ENCODE measurements at regions not wholly inside any gene's neighbourhood (a gene's known extent, or its start where the extent isn't known, plus 50 kb on each side); places are given as distances from the start of the nearest gene placed in this dataset.

DNA sequence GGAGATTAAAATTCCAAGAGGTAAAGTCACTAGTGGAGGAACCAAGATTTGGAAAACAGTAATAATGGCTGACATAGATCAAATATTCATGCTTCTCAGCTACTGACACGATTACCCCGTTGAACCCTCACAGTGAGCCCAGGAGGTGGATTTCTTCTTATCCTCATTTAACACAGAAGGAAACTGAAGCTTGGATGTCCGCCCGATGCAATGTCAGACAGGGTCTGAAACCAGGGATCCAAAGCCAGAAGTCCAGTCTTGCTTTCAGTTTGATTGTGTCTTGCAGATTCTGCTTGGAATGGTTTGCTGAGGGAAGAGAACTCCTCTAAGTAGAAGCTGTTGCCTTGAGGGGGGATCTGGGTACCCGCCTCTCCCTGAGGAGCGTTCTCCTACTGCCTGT, 404.7 kb downstream of the KCNRG start:
- H3K36me3 ChIP-seq (ENCODE audit: control insufficient read depth, insufficient read depth, low read length): no peaks in the 10 kb centered on the region

More for the DNA sequence above, 404.7 kb downstream of the KCNRG start:
- no peaks in the 10 kb centered on the region for H3K27me3 ChIP-seq (ENCODE audit: control insufficient read depth, insufficient read depth, low read length)
- no peaks in the 10 kb centered on the region for H3K79me1 ChIP-seq (ENCODE audit: low read depth in 1 of 2, low read length in 2 of 2)
- peak overlapping the region; percentile 71; the same call in 1 of the 2 replicates for H3K9ac ChIP-seq (ENCODE audit: low read depth, low read length)
- peak overlapping the region; percentile 74 for H3K14ac ChIP-seq (replicated peaks; ENCODE audit: low read depth, low read length)
- H4K91ac ChIP-seq (ENCODE audit: insufficient read depth, low read depth, low read length): peak overlapping the region; percentile 89
- no peaks in the 10 kb centered on the region for H4K20me1 ChIP-seq (ENCODE audit: insufficient read depth, low read length)
- H3K4me2 ChIP-seq (ENCODE audit: low read depth, low read length): peak overlapping the region; percentile 81
- BruUV-seq (replicated peaks): no TSS peak
- POLR2A ChIA-PET (ENCODE audit: unreplicated experiment): interaction anchor here (1.1 kb wide), 1 partner anchor 17 kb away, joined by 3 read pairs; no protein-coding TSS in a partner anchor
- no CpG with 5 or more reads among the region's 6 CpGs for WGBS, 2 experiments (ENCODE audit: extremely low coverage in 2 of 2, insufficient read length in 1 of 2)
- peaks cover 9% of the 10 kb centered on the region for H3K4me1 ChIP-seq (ENCODE audit: control insufficient read depth, insufficient read depth, low read length)
- peak overlapping the region; percentile 94; the same call in 2 of the 3 replicates for H2BK15ac ChIP-seq (ENCODE audit: low read depth, low read length)
- peak overlapping the region; percentile 50 for H2AFZ ChIP-seq (replicated peaks; ENCODE audit: low read length, poor library complexity)
- CTCF ChIA-PET: no interaction called here
- H3K9me1 ChIP-seq (ENCODE audit: insufficient read depth, low read length): peaks cover 6% of the 10 kb centered on the region; the same call in 1 of the 2 replicates
- H3K23ac ChIP-seq (ENCODE audit: low read depth, low read length): peak overlapping the region; percentile 89
- peak overlapping the region; percentile 93 for H4K5ac ChIP-seq (ENCODE audit: low read depth, low read length)
- in situ Hi-C loops (cut with MboI; ENCODE audit: low sequenced_read_pairs): no loop called here
- peak overlapping the region; percentile 92 for H3K4ac ChIP-seq (ENCODE audit: low read depth, low read length)
- H2BK120ac ChIP-seq (ENCODE audit: low read depth, low read length): peak overlapping the region; percentile 86
- H3K27ac ChIP-seq (ENCODE audit: insufficient read depth, low read length): peak overlapping the region; percentile 81
- H2BK5ac ChIP-seq (ENCODE audit: low read depth, low read length, poor library complexity, severe bottlenecking): peak overlapping the region; percentile 26
- peak overlapping the region; percentile 85 for H3K18ac ChIP-seq (ENCODE audit: low read depth, low read length)
- peak overlapping the region; percentile 59 to 86; a peak in 3 of 4 replicates for H4K8ac ChIP-seq (ENCODE audit: low read depth in 2 of 2, low read length in 2 of 2)
- no peak for DNase-seq
- dilution Hi-C loops (cut with HindIII; ENCODE audit: low sequenced_read_pairs, unreplicated experiment): no loop called here
- no peak; the same call in 1 of the 2 replicates for ATAC-seq (ENCODE audit: low read depth)
- peaks cover 5% of the 10 kb centered on the region for H3K9me3 ChIP-seq (ENCODE audit: control insufficient read depth, insufficient read depth, low read length)
- intact Hi-C loops (cut with micrococcal nuclease): loop anchor here (5.0 to 10.0 kb wide), 2 partner anchors 107 to 295 kb away; no protein-coding TSS in a partner anchor
- H2AK5ac ChIP-seq (ENCODE audit: low read depth, low read length): peak overlapping the region; percentile 71
- peak overlapping the region; percentile 89 for H2BK20ac ChIP-seq (ENCODE audit: low read depth, low read length)
- no peak overlapping the region for H3K4me3 ChIP-seq (ENCODE audit: insufficient read depth, low read depth, low read length)
- no peak overlapping the region for H2AK9ac ChIP-seq (replicated peaks; ENCODE audit: low read depth, low read length, poor library complexity)
- peak overlapping the region; percentile 63; the same call in 1 of the 2 replicates for H3K56ac ChIP-seq (ENCODE audit: extremely low read depth, insufficient read depth, low read length)
- TF ChIP-seq POLR2A (IDR thresholded peaks at IDR 0.05; ENCODE audit: low read depth, low read length) (no peak), CEBPB (IDR thresholded peaks at IDR 0.05; ENCODE audit: low read depth, low read length) (no peak), MXI1 (IDR thresholded peaks at IDR 0.05; ENCODE audit: borderline replicate concordance, low read depth, low read length) (no peak), RCOR1 (IDR thresholded peaks at IDR 0.05; ENCODE audit: insufficient replicate concordance, low read length) (no peak), BHLHE40 (IDR thresholded peaks at IDR 0.05; ENCODE audit: low read depth, low read length) (no peak), SMC3 (IDR thresholded peaks at IDR 0.05; ENCODE audit: low read depth, low read length) (no peak), MAFK (IDR thresholded peaks at IDR 0.05; ENCODE audit: low read depth, low read length) (no peak), RAD21 (IDR thresholded peaks at IDR 0.05; ENCODE audit: low read length) (no peak), NFE2L2 (IDR thresholded peaks at IDR 0.05; ENCODE audit: low read depth, low read length) (no peak), FOS (IDR thresholded peaks at IDR 0.05; ENCODE audit: low read depth, low read length) (no peak), MAZ (IDR thresholded peaks at IDR 0.05; ENCODE audit: borderline replicate concordance, low read depth, low read length) (no peak), RFX5 (IDR thresholded peaks at IDR 0.05; ENCODE audit: low read depth, low read length) (no peak)
- TF ChIP-seq, protein P1, sequence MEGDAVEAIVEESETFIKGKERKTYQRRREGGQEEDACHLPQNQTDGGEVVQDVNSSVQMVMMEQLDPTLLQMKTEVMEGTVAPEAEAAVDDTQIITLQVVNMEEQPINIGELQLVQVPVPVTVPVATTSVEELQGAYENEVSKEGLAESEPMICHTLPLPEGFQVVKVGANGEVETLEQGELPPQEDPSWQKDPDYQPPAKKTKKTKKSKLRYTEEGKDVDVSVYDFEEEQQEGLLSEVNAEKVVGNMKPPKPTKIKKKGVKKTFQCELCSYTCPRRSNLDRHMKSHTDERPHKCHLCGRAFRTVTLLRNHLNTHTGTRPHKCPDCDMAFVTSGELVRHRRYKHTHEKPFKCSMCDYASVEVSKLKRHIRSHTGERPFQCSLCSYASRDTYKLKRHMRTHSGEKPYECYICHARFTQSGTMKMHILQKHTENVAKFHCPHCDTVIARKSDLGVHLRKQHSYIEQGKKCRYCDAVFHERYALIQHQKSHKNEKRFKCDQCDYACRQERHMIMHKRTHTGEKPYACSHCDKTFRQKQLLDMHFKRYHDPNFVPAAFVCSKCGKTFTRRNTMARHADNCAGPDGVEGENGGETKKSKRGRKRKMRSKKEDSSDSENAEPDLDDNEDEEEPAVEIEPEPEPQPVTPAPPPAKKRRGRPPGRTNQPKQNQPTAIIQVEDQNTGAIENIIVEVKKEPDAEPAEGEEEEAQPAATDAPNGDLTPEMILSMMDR (conservative IDR thresholded peaks at IDR 0.05; ENCODE audit: low read depth, low read length): no peak
- TF ChIP-seq, protein P2, sequence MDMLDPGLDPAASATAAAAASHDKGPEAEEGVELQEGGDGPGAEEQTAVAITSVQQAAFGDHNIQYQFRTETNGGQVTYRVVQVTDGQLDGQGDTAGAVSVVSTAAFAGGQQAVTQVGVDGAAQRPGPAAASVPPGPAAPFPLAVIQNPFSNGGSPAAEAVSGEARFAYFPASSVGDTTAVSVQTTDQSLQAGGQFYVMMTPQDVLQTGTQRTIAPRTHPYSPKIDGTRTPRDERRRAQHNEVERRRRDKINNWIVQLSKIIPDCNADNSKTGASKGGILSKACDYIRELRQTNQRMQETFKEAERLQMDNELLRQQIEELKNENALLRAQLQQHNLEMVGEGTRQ (IDR thresholded peaks at IDR 0.05; ENCODE audit: low read depth, low read length): no peak
- TF ChIP-seq, protein P3, sequence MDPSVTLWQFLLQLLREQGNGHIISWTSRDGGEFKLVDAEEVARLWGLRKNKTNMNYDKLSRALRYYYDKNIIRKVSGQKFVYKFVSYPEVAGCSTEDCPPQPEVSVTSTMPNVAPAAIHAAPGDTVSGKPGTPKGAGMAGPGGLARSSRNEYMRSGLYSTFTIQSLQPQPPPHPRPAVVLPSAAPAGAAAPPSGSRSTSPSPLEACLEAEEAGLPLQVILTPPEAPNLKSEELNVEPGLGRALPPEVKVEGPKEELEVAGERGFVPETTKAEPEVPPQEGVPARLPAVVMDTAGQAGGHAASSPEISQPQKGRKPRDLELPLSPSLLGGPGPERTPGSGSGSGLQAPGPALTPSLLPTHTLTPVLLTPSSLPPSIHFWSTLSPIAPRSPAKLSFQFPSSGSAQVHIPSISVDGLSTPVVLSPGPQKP (IDR thresholded peaks at IDR 0.05; ENCODE audit: borderline replicate concordance, low read depth, low read length): no peak
